ENCODE measurements at regions not wholly inside any gene's neighbourhood (a gene's known extent, or its start where the extent isn't known, plus 50 kb on each side); places are given as distances from the start of the nearest gene placed in this dataset.

- DNase-seq (ENCODE audit: low spot score), result no peak
- TF ChIP-seq CTCF (IDR thresholded peaks at IDR 0.05; ENCODE audit: extremely low read depth, insufficient read depth, missing control alignments), result no peak
- in situ Hi-C loops (cut with MboI; ENCODE audit: low pct_unique_long_range_greater_than_20kb, low sequenced_read_pairs, unreplicated experiment), result no loop called here
These were observed 890.7 kb upstream of the CELF4 start for GRCh38 chr18:38456253-38456652.

GRCh38 chr18:38454764-38455469, 889.3 kb upstream of the CELF4 start:
- no peak for DNase-seq (ENCODE audit: low spot score)
- in situ Hi-C loops (cut with MboI; ENCODE audit: low pct_unique_long_range_greater_than_20kb, low sequenced_read_pairs, unreplicated experiment), result no loop called here
- no peak for TF ChIP-seq CTCF (IDR thresholded peaks at IDR 0.05; ENCODE audit: extremely low read depth, insufficient read depth, missing control alignments)

- in situ Hi-C loops (cut with MboI; ENCODE audit: low pct_unique_long_range_greater_than_20kb, low sequenced_read_pairs, unreplicated experiment), result no loop called here
- no peak for DNase-seq (ENCODE audit: low spot score)
- no peak for TF ChIP-seq CTCF (IDR thresholded peaks at IDR 0.05; ENCODE audit: extremely low read depth, insufficient read depth, missing control alignments)
These were observed 888.3 kb upstream of the CELF4 start for GRCh38 chr18:38453880-38454279.

- DNase-seq (ENCODE audit: low spot score), result no peak
- TF ChIP-seq CTCF (IDR thresholded peaks at IDR 0.05; ENCODE audit: extremely low read depth, insufficient read depth, missing control alignments), result no peak
- in situ Hi-C loops (cut with MboI; ENCODE audit: low pct_unique_long_range_greater_than_20kb, low sequenced_read_pairs, unreplicated experiment), result no loop called here
These were observed 885.3 kb upstream of the CELF4 start for GRCh38 chr18:38450876-38451275.

- TF ChIP-seq CTCF (IDR thresholded peaks at IDR 0.05; ENCODE audit: extremely low read depth, insufficient read depth, missing control alignments), result no peak
- no peak for DNase-seq (ENCODE audit: low spot score)
- in situ Hi-C loops (cut with MboI; ENCODE audit: low pct_unique_long_range_greater_than_20kb, low sequenced_read_pairs, unreplicated experiment), result no loop called here
These were observed 880.2 kb upstream of the CELF4 start for GRCh38 chr18:38445804-38446145.

GRCh38 chr18:38444971-38445803, 879.6 kb upstream of the CELF4 start:
- in situ Hi-C loops (cut with MboI; ENCODE audit: low pct_unique_long_range_greater_than_20kb, low sequenced_read_pairs, unreplicated experiment), result no loop called here
- DNase-seq (ENCODE audit: low spot score), result no peak
- no peak for TF ChIP-seq CTCF (IDR thresholded peaks at IDR 0.05; ENCODE audit: extremely low read depth, insufficient read depth, missing control alignments)
